ENCODE measurements at regions not wholly inside any gene's neighbourhood (a gene's known extent, or its start where the extent isn't known, plus 50 kb on each side); places are given as distances from the start of the nearest gene placed in this dataset.

- no peak for DNase-seq (ENCODE audit: low read depth in 2 of 2)
- TF ChIP-seq CTCF (conservative IDR thresholded peaks at IDR 0.05 in 1 of 2, IDR thresholded peaks at IDR 0.05 in 1 of 2; ENCODE audit: low read depth in 1 of 2, low read length in 2 of 2) (no peak), EZH2 (IDR thresholded peaks at IDR 0.05; ENCODE audit: low read length, missing control alignments) (no peak)
- no peak overlapping the region for H2AFZ ChIP-seq (ENCODE audit: low read length)
Measured at GRCh38 chr2:14828223-14828622, 195.7 kb downstream of the LRATD1 start.

GRCh38 chr2:14828968-14829367 lies 196.5 kb downstream of the LRATD1 start:
- Histone ChIP-seq H3K36me3 (ENCODE audit: control insufficient read depth, insufficient read depth, low read length) (no peaks in the 10 kb centered on the region), H3K4me3 (replicated peaks in 1 of 4; ENCODE audit: control extremely low read depth in 1 of 4, insufficient read depth in 1 of 4, low read depth in 3 of 4, low read length in 4 of 4) (no peak overlapping the region), H3K27me3 (ENCODE audit: control insufficient read depth, insufficient read depth, low read length) (no peaks in the 10 kb centered on the region), H3K9me3 (ENCODE audit: control insufficient read depth, insufficient read depth, low read depth, low read length) (no peaks in the 10 kb centered on the region), H3K27ac (ENCODE audit: insufficient read depth, low read length) (no peak overlapping the region), H3K9ac (ENCODE audit: insufficient read depth, low read length) (no peak overlapping the region), H3K79me2 (ENCODE audit: control insufficient read depth, insufficient read depth, low read length) (no peaks in the 10 kb centered on the region), H4K20me1 (ENCODE audit: control insufficient read depth, extremely low read depth, insufficient read depth, low read length) (no peaks in the 10 kb centered on the region), H2AFZ (ENCODE audit: low read length) (no peak overlapping the region), H3K4me2 (ENCODE audit: extremely low read depth, insufficient read depth, low read length) (no peak overlapping the region), H3K4me1 (ENCODE audit: control insufficient read depth, extremely low read depth, insufficient read depth, low read length) (no peaks in the 10 kb centered on the region)
- TF ChIP-seq CTCF (conservative IDR thresholded peaks at IDR 0.05 in 1 of 2, IDR thresholded peaks at IDR 0.05 in 1 of 2; ENCODE audit: low read depth in 1 of 2, low read length in 2 of 2) (no peak), EZH2 (IDR thresholded peaks at IDR 0.05; ENCODE audit: low read length, missing control alignments) (no peak)
- DNase-seq (ENCODE audit: low read depth in 2 of 2), result no peak

More at GRCh38 chr2:14828223-14828622, 195.7 kb downstream of the LRATD1 start:
- Histone ChIP-seq H3K36me3 (ENCODE audit: control insufficient read depth, insufficient read depth, low read length) (no peaks in the 10 kb centered on the region), H3K4me1 (ENCODE audit: control insufficient read depth, extremely low read depth, insufficient read depth, low read length) (no peaks in the 10 kb centered on the region), H3K27ac (ENCODE audit: insufficient read depth, low read length) (no peak overlapping the region), H4K20me1 (ENCODE audit: control insufficient read depth, extremely low read depth, insufficient read depth, low read length) (no peaks in the 10 kb centered on the region), H3K9ac (ENCODE audit: insufficient read depth, low read length) (no peak overlapping the region), H3K27me3 (ENCODE audit: control insufficient read depth, insufficient read depth, low read length) (no peaks in the 10 kb centered on the region), H3K4me2 (ENCODE audit: extremely low read depth, insufficient read depth, low read length) (no peak overlapping the region), H3K9me3 (ENCODE audit: control insufficient read depth, insufficient read depth, low read depth, low read length) (no peaks in the 10 kb centered on the region), H3K79me2 (ENCODE audit: control insufficient read depth, insufficient read depth, low read length) (no peaks in the 10 kb centered on the region), H3K4me3 (replicated peaks in 1 of 4; ENCODE audit: control extremely low read depth in 1 of 4, insufficient read depth in 1 of 4, low read depth in 3 of 4, low read length in 4 of 4) (no peak overlapping the region)

- Histone ChIP-seq H3K27me3 (ENCODE audit: control insufficient read depth, insufficient read depth, low read length) (no peaks in the 10 kb centered on the region), H3K9ac (ENCODE audit: insufficient read depth, low read length) (no peak overlapping the region), H3K4me3 (replicated peaks in 1 of 4; ENCODE audit: control extremely low read depth in 1 of 4, insufficient read depth in 1 of 4, low read depth in 3 of 4, low read length in 4 of 4) (no peak overlapping the region), H3K79me2 (ENCODE audit: control insufficient read depth, insufficient read depth, low read length) (no peaks in the 10 kb centered on the region), H3K36me3 (ENCODE audit: control insufficient read depth, insufficient read depth, low read length) (no peaks in the 10 kb centered on the region), H3K4me1 (ENCODE audit: control insufficient read depth, extremely low read depth, insufficient read depth, low read length) (no peaks in the 10 kb centered on the region), H3K27ac (ENCODE audit: insufficient read depth, low read length) (no peak overlapping the region), H2AFZ (ENCODE audit: low read length) (no peak overlapping the region), H3K4me2 (ENCODE audit: extremely low read depth, insufficient read depth, low read length) (no peak overlapping the region), H3K9me3 (ENCODE audit: control insufficient read depth, insufficient read depth, low read depth, low read length) (no peaks in the 10 kb centered on the region), H4K20me1 (ENCODE audit: control insufficient read depth, extremely low read depth, insufficient read depth, low read length) (no peaks in the 10 kb centered on the region)
- no peak for TF ChIP-seq EZH2 (IDR thresholded peaks at IDR 0.05; ENCODE audit: low read length, missing control alignments)
- TF ChIP-seq CTCF (conservative IDR thresholded peaks at IDR 0.05 in 1 of 2, IDR thresholded peaks at IDR 0.05 in 1 of 2; ENCODE audit: low read depth in 1 of 2, low read length in 2 of 2), result peak; percentile 11 to 22
- DNase-seq (ENCODE audit: low read depth in 2 of 2), result peak in 1 of 2 donors; percentile 11
Measured at GRCh38 chr2:14831458-14831857, 198.9 kb downstream of the LRATD1 start.
